HFFc6 (cell line): ENCODE measurements at regions not wholly inside any gene's neighbourhood (a gene's known extent, or its start where the extent isn't known, plus 50 kb on each side); places are given as distances from the start of the nearest gene placed in this dataset.

Experiments used
- DNase-seq: peaks from one replicate; pipeline ENCODE4 v3.0.0-alpha.2; 2018
- H3K27ac Mint-ChIP-seq: 2 replicates; pipeline ENCODE4 v1.8.0; 2020; ENCODE audit warnings: mild to moderate bottlenecking, mixed read lengths
- H3K27me3 Mint-ChIP-seq: 2 replicates; pipeline ENCODE4 v1.8.0; 2021; ENCODE audit warnings: mild to moderate bottlenecking, moderate library complexity, mixed read lengths; ENCODE audit not compliant: insufficient read depth
- H3K36me3 Mint-ChIP-seq: 2 replicates; pipeline ENCODE4 v1.8.0; 2021; ENCODE audit warnings: low read depth, mixed read lengths
- H3K4me1 Mint-ChIP-seq: 2 replicates; pipeline ENCODE4 v1.8.0; 2020; ENCODE audit warnings: low read depth, mixed read lengths
- H3K4me3 Mint-ChIP-seq: 2 replicates; pipeline ENCODE4 v1.8.0; 2020; ENCODE audit warnings: mild to moderate bottlenecking, moderate library complexity, mixed read lengths
- H3K9me3 Mint-ChIP-seq: 2 replicates; pipeline ENCODE4 v1.8.0; 2020; ENCODE audit warnings: mild to moderate bottlenecking, mixed read lengths
- CTCF ChIP-seq: fragments of 200-600 bp; sonication (generic); IDR thresholded peaks from 2 replicates; pipeline ENCODE4 v1.5.0; 2021; ENCODE audit warnings: antibody characterized with exemption, mild to moderate bottlenecking

DNA sequence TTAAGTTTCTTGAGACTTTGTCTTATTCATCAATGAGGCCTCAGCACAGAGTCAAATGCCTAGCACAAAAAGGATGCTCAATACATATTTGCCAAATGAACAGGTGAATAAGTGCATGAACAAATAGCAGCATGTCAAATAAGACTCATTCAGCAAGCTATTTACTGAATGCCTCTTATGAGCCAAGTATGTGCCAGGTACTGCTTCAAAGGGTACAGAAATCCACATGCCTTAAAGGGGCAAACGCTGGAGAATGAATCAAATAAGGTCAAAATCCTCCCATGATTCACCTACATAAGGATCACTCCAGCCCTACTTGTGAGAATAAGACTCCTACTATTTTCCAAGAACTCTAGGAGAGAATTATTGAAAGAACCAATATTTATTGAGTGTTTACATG is 260.2 kb upstream of the CPEB2 start:
- no peak overlapping the region for H3K27ac Mint-ChIP-seq
- peaks cover 11% of the 10 kb centered on the region for H3K9me3 Mint-ChIP-seq
- no peak overlapping the region for H3K4me3 Mint-ChIP-seq
- H3K4me1 Mint-ChIP-seq, result no peaks in the 10 kb centered on the region
- TF ChIP-seq CTCF, result no peak
- no peak for DNase-seq
- H3K36me3 Mint-ChIP-seq, result no peaks in the 10 kb centered on the region
- H3K27me3 Mint-ChIP-seq, result no peaks in the 10 kb centered on the region; the same call in 1 of the 2 replicates

- no peaks in the 10 kb centered on the region for H3K36me3 Mint-ChIP-seq
- H3K4me3 Mint-ChIP-seq, result no peak overlapping the region
- no peak overlapping the region for H3K27ac Mint-ChIP-seq
- peaks cover 14% of the 10 kb centered on the region for H3K9me3 Mint-ChIP-seq
- no peaks in the 10 kb centered on the region for H3K4me1 Mint-ChIP-seq
- DNase-seq, result no peak
- no peak for TF ChIP-seq CTCF
- no peaks in the 10 kb centered on the region for H3K27me3 Mint-ChIP-seq
Observed at GRCh38 chr4:14743172-14743571, 259.1 kb upstream of the CPEB2 start.

- TF ChIP-seq CTCF, result no peak
- Mint-ChIP-seq H3K4me1 (no peaks in the 10 kb centered on the region), H3K4me3 (no peak overlapping the region), H3K27ac (no peak overlapping the region), H3K27me3 (no peaks in the 10 kb centered on the region), H3K9me3 (peaks cover 14% of the 10 kb centered on the region), H3K36me3 (no peaks in the 10 kb centered on the region)
- no peak for DNase-seq
Observed at GRCh38 chr4:14743601-14744000, 258.7 kb upstream of the CPEB2 start.

DNA sequence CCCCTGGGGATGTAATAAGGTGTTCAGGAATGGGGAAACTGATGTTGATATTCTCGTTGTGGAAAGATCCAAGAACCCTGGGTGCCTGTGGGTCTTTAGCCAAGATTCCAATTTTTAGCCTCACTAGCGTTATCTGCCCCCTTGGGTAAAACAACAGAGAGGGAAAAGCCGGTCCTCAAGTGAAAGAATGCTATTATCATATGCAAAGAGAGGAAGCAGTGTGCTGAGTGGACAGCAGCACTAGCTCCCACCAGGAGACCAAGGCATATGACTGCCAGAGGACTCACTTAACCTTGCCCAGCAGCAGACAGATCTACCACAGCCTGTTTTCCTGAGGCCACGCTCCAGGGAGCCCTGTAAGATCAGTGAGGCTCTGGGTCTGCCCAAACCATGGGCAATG is 257.9 kb upstream of the CPEB2 start:
- H3K27ac Mint-ChIP-seq, result no peak overlapping the region

DNA sequence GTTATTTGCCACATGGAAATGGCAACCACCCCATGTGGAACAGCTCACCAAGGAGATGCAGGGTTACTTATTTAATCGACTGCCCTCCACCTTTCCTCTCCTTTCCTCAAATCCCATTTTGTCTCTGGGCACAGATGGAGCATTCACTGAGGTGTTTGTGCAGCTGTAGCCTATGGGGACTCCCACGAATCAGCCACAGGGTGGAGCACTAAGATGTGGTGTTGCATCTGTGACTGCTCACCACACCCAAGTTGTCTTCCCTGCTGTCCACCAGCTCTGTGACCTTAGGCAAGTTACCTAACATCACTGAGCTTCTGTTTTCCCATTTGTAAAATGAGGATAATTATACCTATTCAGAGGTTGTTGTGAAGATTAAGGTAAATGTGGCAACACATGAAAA is 252.4 kb upstream of the CPEB2 start:
- H3K4me1 Mint-ChIP-seq, result no peaks in the 10 kb centered on the region
- no peak for DNase-seq
- H3K9me3 Mint-ChIP-seq, result peaks cover 39% of the 10 kb centered on the region
- H3K4me3 Mint-ChIP-seq, result no peak overlapping the region
- no peak overlapping the region for H3K27ac Mint-ChIP-seq
- H3K36me3 Mint-ChIP-seq, result no peaks in the 10 kb centered on the region; the same call in 1 of the 2 replicates
- no peak for TF ChIP-seq CTCF
- H3K27me3 Mint-ChIP-seq, result no peaks in the 10 kb centered on the region

More for the DNA sequence above, 257.9 kb upstream of the CPEB2 start:
- no peak overlapping the region for H3K4me3 Mint-ChIP-seq
- no peak for TF ChIP-seq CTCF
- no peak for DNase-seq
- H3K9me3 Mint-ChIP-seq, result peaks cover 14% of the 10 kb centered on the region
- H3K36me3 Mint-ChIP-seq, result no peaks in the 10 kb centered on the region
- no peaks in the 10 kb centered on the region for H3K4me1 Mint-ChIP-seq
- H3K27me3 Mint-ChIP-seq, result no peaks in the 10 kb centered on the region
